PC-9 (cell line): ENCODE measurements at regions not wholly inside any gene's neighbourhood (a gene's known extent, or its start where the extent isn't known, plus 50 kb on each side); places are given as distances from the start of the nearest gene placed in this dataset.

ENCODE experiments used
- BruUV-seq: library from RNA; stranded (reverse); fragments of 400-500 nt; replicated peaks from 2 replicates; lab custom pipeline; 2021; lab: Mats Ljungman, UMichigan
- CTCF ChIA-PET: fragments of 300-600 bp; sonication (Branson Sonifier 250); formaldehyde crosslinking; loops from one replicate; lab custom pipeline; 2022; ENCODE audit warnings: antibody characterized with exemption; lab: Charles Lee
- POLR2A ChIA-PET: fragments of 300-600 bp; sonication (Branson Sonifier 250); formaldehyde crosslinking; loops from one replicate; lab custom pipeline; 2022; ENCODE audit warnings: antibody characterized with exemption; ENCODE audit not compliant: unreplicated experiment; lab: Charles Lee
- DNase-seq, 2 experiments: peaks; one replicate each; pipeline versions ENCODE4 v3.0.0 to v3.0.0-alpha.2; 2015 to 2022; ENCODE audit warnings: mixed read lengths in 1 of 2
- H2AFZ ChIP-seq: fragments of 200-600 bp; sonication (generic); 2 replicates; pipeline ENCODE4 v1.8.1; 2017; ENCODE audit warnings: antibody characterized with exemption
- H3F3A ChIP-seq: fragments of 200-600 bp; sonication (generic); 2 replicates; pipeline ENCODE4 v1.8.1; 2017; ENCODE audit warnings: antibody characterized with exemption, mild to moderate bottlenecking, low read depth; ENCODE audit not compliant: insufficient read depth
- H3K27ac ChIP-seq: fragments of 200-600 bp; sonication (generic); 2 replicates; pipeline ENCODE4 v1.6.1; 2016; ENCODE audit warnings: mixed run types
- H3K27me3 ChIP-seq: fragments of 200-600 bp; sonication (generic); 2 replicates; pipeline ENCODE4 v1.6.1; 2016; ENCODE audit warnings: low read depth, mixed run types; ENCODE audit not compliant: insufficient read depth
- H3K36me3 ChIP-seq: fragments of 200-600 bp; sonication (generic); 2 replicates; pipeline ENCODE4 v1.6.1; 2016; ENCODE audit warnings: low read depth, mixed run types
- H3K4me1 ChIP-seq: fragments of 200-600 bp; sonication (generic); replicated peaks from 2 replicates; pipeline ENCODE4 v1.6.1; 2016; ENCODE audit warnings: mixed run types; ENCODE audit not compliant: insufficient read depth
- H3K4me2 ChIP-seq: fragments of 200-600 bp; sonication (generic); 2 replicates; pipeline ENCODE4 v1.6.1; 2017; ENCODE audit warnings: mixed run types
- H3K4me3 ChIP-seq: fragments of 200-600 bp; sonication (generic); 2 replicates; pipeline ENCODE4 v1.6.1; 2016; ENCODE audit warnings: mixed run types
- H3K79me2 ChIP-seq: fragments of 200-600 bp; sonication (generic); 2 replicates; pipeline ENCODE4 v1.6.1; 2017; ENCODE audit warnings: low read depth, mixed run types
- H3K9me2 ChIP-seq: fragments of 200-600 bp; sonication (generic); 2 replicates; pipeline ENCODE4 v1.8.1; 2017; ENCODE audit warnings: mild to moderate bottlenecking; ENCODE audit not compliant: insufficient read depth
- H3K9me3 ChIP-seq: fragments of 200-600 bp; sonication (generic); 2 replicates; pipeline ENCODE4 v1.8.1; 2016; ENCODE audit warnings: low read depth; ENCODE audit not compliant: insufficient read depth
- H4K20me1 ChIP-seq: fragments of 200-600 bp; sonication (generic); 2 replicates; pipeline ENCODE4 v1.8.1; 2017; ENCODE audit not compliant: insufficient read depth
- EZH2 ChIP-seq: fragments of 200-600 bp; sonication (generic); IDR thresholded peaks from 2 replicates; pipeline ENCODE4 v1.8.0; 2017; ENCODE audit warnings: antibody characterized with exemption, low read depth
- intact Hi-C: fragments of 100-400 bp; cut with micrococcal nuclease; formaldehyde crosslinking; loops from one replicate; pipeline ENCODE4 v1.10.0; 2022; ENCODE audit not compliant: unreplicated experiment
- TF ChIP-seq, protein P1 (sequence below): fragments of 200-600 bp; sonication (generic); conservative IDR thresholded peaks from 2 replicates; pipeline ENCODE4 v1.6.1; 2017; ENCODE audit warnings: mixed run types, antibody characterized with exemption, mild to moderate bottlenecking, moderate library complexity

DNA sequence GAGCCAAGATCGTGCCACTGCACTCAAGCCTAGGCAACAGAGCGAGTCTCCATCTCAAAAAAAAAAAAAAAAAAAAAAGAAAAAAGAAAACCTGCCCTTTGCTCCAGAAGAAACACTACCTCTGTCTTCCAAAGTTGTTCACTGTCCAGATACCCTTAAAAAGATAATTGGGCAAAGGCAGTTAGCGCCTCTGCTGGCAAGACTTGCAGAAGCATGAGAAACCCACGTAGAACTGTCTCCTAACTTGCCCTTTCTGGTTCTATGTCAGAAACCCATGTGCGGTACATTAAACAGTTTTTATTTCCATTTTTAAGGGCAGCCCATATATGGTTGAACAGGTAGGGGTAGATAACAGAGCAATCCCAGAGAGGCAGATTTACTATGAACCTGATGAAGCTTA is 1026.4 kb downstream of the ROBO2 start:
- BruUV-seq = no TSS peak
- Histone ChIP-seq H3K27me3 (no peaks in the 10 kb centered on the region), H3F3A (no peaks in the 10 kb centered on the region; the same call in 1 of the 2 replicates)

DNA sequence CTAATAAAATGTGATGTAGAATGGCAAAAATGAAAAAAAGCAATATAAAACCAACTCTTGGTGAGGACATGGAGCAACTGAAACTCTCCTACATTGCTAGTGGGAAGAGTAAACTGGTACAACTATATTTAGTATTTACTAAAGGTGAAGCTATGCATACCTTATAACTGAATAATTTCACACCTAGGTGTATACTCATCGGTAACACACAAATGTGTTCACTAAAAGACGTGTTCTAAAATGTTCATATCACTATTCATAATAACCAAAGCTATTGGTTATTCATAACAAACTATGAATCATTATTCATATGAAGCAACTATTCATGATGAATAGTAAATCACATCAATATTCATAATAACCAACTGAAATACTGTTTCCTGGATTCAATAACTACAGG is 1030.3 kb downstream of the ROBO2 start:
- DNase-seq = no peak
- H3K27me3 ChIP-seq = no peaks in the 10 kb centered on the region
- H3K9me2 ChIP-seq = no peaks in the 10 kb centered on the region
- no peaks in the 10 kb centered on the region; the same call in 1 of the 2 replicates for H3F3A ChIP-seq
- no peaks in the 10 kb centered on the region for H3K4me1 ChIP-seq
- intact Hi-C loops = no loop called here
- no peak overlapping the region for H3K27ac ChIP-seq
- H4K20me1 ChIP-seq = no peaks in the 10 kb centered on the region
- no peak overlapping the region for H2AFZ ChIP-seq
- TF ChIP-seq EZH2 = no peak
- TF ChIP-seq, protein P1, sequence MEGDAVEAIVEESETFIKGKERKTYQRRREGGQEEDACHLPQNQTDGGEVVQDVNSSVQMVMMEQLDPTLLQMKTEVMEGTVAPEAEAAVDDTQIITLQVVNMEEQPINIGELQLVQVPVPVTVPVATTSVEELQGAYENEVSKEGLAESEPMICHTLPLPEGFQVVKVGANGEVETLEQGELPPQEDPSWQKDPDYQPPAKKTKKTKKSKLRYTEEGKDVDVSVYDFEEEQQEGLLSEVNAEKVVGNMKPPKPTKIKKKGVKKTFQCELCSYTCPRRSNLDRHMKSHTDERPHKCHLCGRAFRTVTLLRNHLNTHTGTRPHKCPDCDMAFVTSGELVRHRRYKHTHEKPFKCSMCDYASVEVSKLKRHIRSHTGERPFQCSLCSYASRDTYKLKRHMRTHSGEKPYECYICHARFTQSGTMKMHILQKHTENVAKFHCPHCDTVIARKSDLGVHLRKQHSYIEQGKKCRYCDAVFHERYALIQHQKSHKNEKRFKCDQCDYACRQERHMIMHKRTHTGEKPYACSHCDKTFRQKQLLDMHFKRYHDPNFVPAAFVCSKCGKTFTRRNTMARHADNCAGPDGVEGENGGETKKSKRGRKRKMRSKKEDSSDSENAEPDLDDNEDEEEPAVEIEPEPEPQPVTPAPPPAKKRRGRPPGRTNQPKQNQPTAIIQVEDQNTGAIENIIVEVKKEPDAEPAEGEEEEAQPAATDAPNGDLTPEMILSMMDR = no peak
- ChIA-PET POLR2A (no interaction called here), CTCF (no interaction called here)
- no peaks in the 10 kb centered on the region for H3K36me3 ChIP-seq
- H3K4me3 ChIP-seq = no peak overlapping the region
- BruUV-seq = no TSS peak
- no peak overlapping the region for H3K4me2 ChIP-seq
- H3K79me2 ChIP-seq = no peaks in the 10 kb centered on the region
- no peaks in the 10 kb centered on the region for H3K9me3 ChIP-seq

More for the DNA sequence above, 1026.4 kb downstream of the ROBO2 start:
- TF ChIP-seq EZH2 = no peak
- TF ChIP-seq, protein P1 = peak; percentile 36; the same call in 1 of the 2 replicates
- no peak overlapping the region for H2AFZ ChIP-seq
- H3K4me3 ChIP-seq = no peak overlapping the region
- H4K20me1 ChIP-seq = no peaks in the 10 kb centered on the region; the same call in 1 of the 2 replicates
- DNase-seq = no peak
- intact Hi-C loops = no loop called here
- no peak overlapping the region for H3K27ac ChIP-seq
- H3K9me2 ChIP-seq = no peaks in the 10 kb centered on the region
- CTCF ChIA-PET = no interaction called here
- no peaks in the 10 kb centered on the region for H3K4me1 ChIP-seq
- H3K4me2 ChIP-seq = no peak overlapping the region
- POLR2A ChIA-PET = no interaction called here
- no peaks in the 10 kb centered on the region for H3K36me3 ChIP-seq
- no peaks in the 10 kb centered on the region for H3K79me2 ChIP-seq
- H3K9me3 ChIP-seq = no peaks in the 10 kb centered on the region

DNA sequence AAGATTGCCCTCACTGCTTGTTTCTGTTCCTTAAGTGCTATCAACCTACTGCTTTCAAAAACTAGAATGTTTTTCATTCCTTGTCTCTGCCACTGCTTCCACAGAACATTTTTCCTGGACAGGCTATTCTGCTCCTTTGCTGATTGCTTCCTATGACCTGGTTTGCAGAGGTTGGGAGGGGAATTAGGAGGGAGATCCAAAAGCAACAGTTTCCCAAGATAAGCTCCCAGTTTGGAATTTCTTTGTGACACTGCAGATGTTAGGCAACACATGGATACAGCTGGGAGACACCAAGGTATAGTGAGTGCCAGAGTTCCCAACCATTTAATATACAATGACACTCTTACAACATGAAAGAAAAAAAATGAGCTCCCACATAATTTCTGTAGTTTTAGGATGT is 1036.5 kb downstream of the ROBO2 start:
- intact Hi-C loops = no loop called here
- CTCF ChIA-PET = interaction anchor here (0.6 kb wide), 1 partner anchor 289 kb away, joined by 4 read pairs; no protein-coding TSS in a partner anchor
- BruUV-seq = no TSS peak

More for the DNA sequence above, 1036.5 kb downstream of the ROBO2 start:
- POLR2A ChIA-PET = interaction anchor here (0.6 kb wide), 1 partner anchor 730 kb away, joined by 4 read pairs; no protein-coding TSS in a partner anchor
- no peak for DNase-seq
- Histone ChIP-seq H2AFZ (no peak overlapping the region), H3K27ac (no peak overlapping the region), H4K20me1 (no peaks in the 10 kb centered on the region), H3K9me2 (no peaks in the 10 kb centered on the region), H3K4me1 (no peaks in the 10 kb centered on the region), H3K79me2 (no peaks in the 10 kb centered on the region), H3F3A (no peaks in the 10 kb centered on the region), H3K4me3 (no peak overlapping the region), H3K9me3 (no peaks in the 10 kb centered on the region), H3K27me3 (no peaks in the 10 kb centered on the region), H3K4me2 (no peak overlapping the region), H3K36me3 (no peaks in the 10 kb centered on the region)
- TF ChIP-seq, protein P1 = no peak
- TF ChIP-seq EZH2 = no peak
